GM12878 (cell line): ENCODE measurements at regions not wholly inside any gene's neighbourhood (a gene's known extent, or its start where the extent isn't known, plus 50 kb on each side); places are given as distances from the start of the nearest gene placed in this dataset.

Experiments used
- TF ChIP-seq, protein P1 (sequence below): fragments of 450-650 bp; IDR thresholded peaks from 2 replicates; pipeline ENCODE4 v1.6.1; 2018; ENCODE audit warnings: borderline replicate concordance, mild to moderate bottlenecking; ENCODE audit not compliant: partially characterized antibody
- TF ChIP-seq, protein P2 (sequence below): fragments of 450-650 bp; formaldehyde crosslinking; IDR thresholded peaks from 2 replicates; pipeline ENCODE4 v1.4.0; 2020; ENCODE audit warnings: mild to moderate bottlenecking, moderate library complexity

DNA sequence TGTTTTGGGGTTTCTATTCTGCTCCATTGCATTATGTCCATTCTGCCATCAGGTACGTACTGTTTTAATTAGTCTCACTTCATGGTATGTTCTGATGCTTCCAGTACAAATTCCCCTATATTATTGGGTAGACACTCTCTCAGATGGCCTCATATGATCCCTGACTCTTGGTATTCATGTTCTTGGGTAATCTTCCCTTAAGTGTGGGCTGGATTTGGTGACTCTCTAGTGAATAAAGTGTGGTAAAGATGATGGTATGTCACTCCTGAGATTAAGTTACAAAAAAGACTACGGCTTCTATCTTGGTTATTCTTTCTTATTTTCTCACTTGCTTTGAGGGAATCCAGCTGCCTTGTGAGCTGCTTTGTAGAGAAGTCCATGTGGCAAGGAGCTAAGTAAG, 89.6 kb upstream of the TBC1D5 start:
- TF ChIP-seq, protein P1, sequence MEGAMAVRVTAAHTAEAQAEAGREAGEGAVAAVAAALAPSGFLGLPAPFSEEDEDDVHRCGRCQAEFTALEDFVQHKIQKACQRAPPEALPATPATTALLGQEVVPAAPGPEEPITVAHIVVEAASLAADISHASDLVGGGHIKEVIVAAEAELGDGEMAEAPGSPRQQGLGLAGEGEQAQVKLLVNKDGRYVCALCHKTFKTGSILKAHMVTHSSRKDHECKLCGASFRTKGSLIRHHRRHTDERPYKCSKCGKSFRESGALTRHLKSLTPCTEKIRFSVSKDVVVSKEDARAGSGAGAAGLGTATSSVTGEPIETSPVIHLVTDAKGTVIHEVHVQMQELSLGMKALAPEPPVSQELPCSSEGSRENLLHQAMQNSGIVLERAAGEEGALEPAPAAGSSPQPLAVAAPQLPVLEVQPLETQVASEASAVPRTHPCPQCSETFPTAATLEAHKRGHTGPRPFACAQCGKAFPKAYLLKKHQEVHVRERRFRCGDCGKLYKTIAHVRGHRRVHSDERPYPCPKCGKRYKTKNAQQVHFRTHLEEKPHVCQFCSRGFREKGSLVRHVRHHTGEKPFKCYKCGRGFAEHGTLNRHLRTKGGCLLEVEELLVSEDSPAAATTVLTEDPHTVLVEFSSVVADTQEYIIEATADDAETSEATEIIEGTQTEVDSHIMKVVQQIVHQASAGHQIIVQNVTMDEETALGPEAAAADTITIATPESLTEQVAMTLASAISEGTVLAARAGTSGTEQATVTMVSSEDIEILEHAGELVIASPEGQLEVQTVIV: no peak
- TF ChIP-seq, protein P2, sequence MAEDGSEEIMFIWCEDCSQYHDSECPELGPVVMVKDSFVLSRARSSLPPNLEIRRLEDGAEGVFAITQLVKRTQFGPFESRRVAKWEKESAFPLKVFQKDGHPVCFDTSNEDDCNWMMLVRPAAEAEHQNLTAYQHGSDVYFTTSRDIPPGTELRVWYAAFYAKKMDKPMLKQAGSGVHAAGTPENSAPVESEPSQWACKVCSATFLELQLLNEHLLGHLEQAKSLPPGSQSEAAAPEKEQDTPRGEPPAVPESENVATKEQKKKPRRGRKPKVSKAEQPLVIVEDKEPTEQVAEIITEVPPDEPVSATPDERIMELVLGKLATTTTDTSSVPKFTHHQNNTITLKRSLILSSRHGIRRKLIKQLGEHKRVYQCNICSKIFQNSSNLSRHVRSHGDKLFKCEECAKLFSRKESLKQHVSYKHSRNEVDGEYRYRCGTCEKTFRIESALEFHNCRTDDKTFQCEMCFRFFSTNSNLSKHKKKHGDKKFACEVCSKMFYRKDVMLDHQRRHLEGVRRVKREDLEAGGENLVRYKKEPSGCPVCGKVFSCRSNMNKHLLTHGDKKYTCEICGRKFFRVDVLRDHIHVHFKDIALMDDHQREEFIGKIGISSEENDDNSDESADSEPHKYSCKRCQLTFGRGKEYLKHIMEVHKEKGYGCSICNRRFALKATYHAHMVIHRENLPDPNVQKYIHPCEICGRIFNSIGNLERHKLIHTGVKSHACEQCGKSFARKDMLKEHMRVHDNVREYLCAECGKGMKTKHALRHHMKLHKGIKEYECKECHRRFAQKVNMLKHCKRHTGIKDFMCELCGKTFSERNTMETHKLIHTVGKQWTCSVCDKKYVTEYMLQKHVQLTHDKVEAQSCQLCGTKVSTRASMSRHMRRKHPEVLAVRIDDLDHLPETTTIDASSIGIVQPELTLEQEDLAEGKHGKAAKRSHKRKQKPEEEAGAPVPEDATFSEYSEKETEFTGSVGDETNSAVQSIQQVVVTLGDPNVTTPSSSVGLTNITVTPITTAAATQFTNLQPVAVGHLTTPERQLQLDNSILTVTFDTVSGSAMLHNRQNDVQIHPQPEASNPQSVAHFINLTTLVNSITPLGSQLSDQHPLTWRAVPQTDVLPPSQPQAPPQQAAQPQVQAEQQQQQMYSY (CRISPR knock-in tag): no peak
